GM12878 (cell line): ENCODE measurements at regions not wholly inside any gene's neighbourhood (a gene's known extent, or its start where the extent isn't known, plus 50 kb on each side); places are given as distances from the start of the nearest gene placed in this dataset.

Source experiments
- ATAC-seq: fragments of 200-7000 bp; cut with Tn5 transposase; 3 replicates; pipeline ENCODE4 v1.9.1; 2020; ENCODE audit warnings: mild to moderate bottlenecking, moderate library complexity
- BruUV-seq: library from RNA; stranded (reverse); fragments of 400-500 nt; replicated peaks from 2 replicates; lab custom pipeline; 2021; lab: Mats Ljungman, UMichigan
- CTCF ChIA-PET: fragments of 300-600 bp; sonication (Branson Sonifier 250); formaldehyde crosslinking; extraction: SDS; loops from one replicate; lab custom pipeline; 2021; ENCODE audit warnings: inconsistent platforms; lab: Yijun Ruan, JAX
- POLR2A ChIA-PET: fragments of 350-600 bp; formaldehyde crosslinking; extraction: SDS; loops from one replicate; lab custom pipeline; 2021; ENCODE audit warnings: inconsistent platforms; lab: Charles Lee
- RAD21 ChIA-PET: fragments of 300-600 bp; sonication (Branson Sonifier 250); formaldehyde crosslinking; loops from one replicate; lab custom pipeline; 2023; ENCODE audit warnings: antibody characterized with exemption; ENCODE audit not compliant: unreplicated experiment; lab: Charles Lee
- SMC1A ChIA-PET: fragments of 300-600 bp; sonication (Branson Sonifier 250); formaldehyde crosslinking; loops from one replicate; lab custom pipeline; 2023; ENCODE audit not compliant: unreplicated experiment, uncharacterized antibody; lab: Charles Lee
- DNase-seq: peaks from one replicate; pipeline ENCODE4 v3.0.0-alpha.2; 2011; ENCODE audit warnings: low read depth, low spot score
- FAIRE-seq: peaks from 3 replicates; lab custom pipeline; 2011; peaks lifted over from hg19 to GRCh38; lab: Jason Lieb, UNC
- H2AFZ ChIP-seq: 2 replicates; pipeline ENCODE4 v1.6.0; 2011; ENCODE audit warnings: low read depth, low read length, control low read depth; ENCODE audit not compliant: control insufficient read depth
- H3K27ac ChIP-seq: 2 replicates; pipeline ENCODE4 v1.5.1; 2011; ENCODE audit warnings: control low read depth; ENCODE audit not compliant: control insufficient read depth, insufficient read depth
- H3K27me3 ChIP-seq, 2 experiments: replicated peaks in 1 of 2; 2 replicates each; pipeline versions ENCODE4 v1.6.0 to v1.6.1; 2011; ENCODE audit warnings: low read length in 1 of 2; ENCODE audit not compliant: control insufficient read depth in 2 of 2, insufficient read depth in 2 of 2
- H3K36me3 ChIP-seq, 2 experiments: 2 replicates each; pipeline ENCODE4 v1.5.1; 2011; ENCODE audit warnings: low read length in 1 of 2; ENCODE audit not compliant: control insufficient read depth in 2 of 2, insufficient read depth in 2 of 2
- H3K4me1 ChIP-seq: 2 replicates; pipeline ENCODE4 v1.6.1; 2011; ENCODE audit warnings: mild to moderate bottlenecking, low read length, moderate library complexity, mixed read lengths; ENCODE audit not compliant: control insufficient read depth, insufficient read depth
- H3K4me2 ChIP-seq: 2 replicates; pipeline ENCODE4 v1.6.0; 2011; ENCODE audit warnings: control low read depth; ENCODE audit not compliant: control insufficient read depth, insufficient read depth
- H3K4me3 ChIP-seq: fragments of 200-600 bp; sonication (generic); 2 replicates; pipeline ENCODE4 v1.5.1; 2016
- H3K79me2 ChIP-seq: 2 replicates; pipeline ENCODE4 v1.6.0; 2011; ENCODE audit warnings: low read length; ENCODE audit not compliant: control insufficient read depth, insufficient read depth
- H3K9ac ChIP-seq: 2 replicates; pipeline ENCODE4 v1.8.0; 2011; ENCODE audit warnings: low read length, control low read depth, mixed read lengths; ENCODE audit not compliant: control insufficient read depth, insufficient read depth
- H3K9me3 ChIP-seq: replicated peaks from 3 replicates; pipeline ENCODE4 v1.5.1; 2011; ENCODE audit warnings: mild to moderate bottlenecking, low read length; ENCODE audit not compliant: control insufficient read depth, insufficient read depth
- H4K20me1 ChIP-seq: 2 replicates; pipeline ENCODE4 v1.6.0; 2011; ENCODE audit not compliant: control insufficient read depth, insufficient read depth
- BCL11A ChIP-seq: IDR thresholded peaks from 2 replicates; pipeline ENCODE4 v1.6.1; 2011; ENCODE audit warnings: low read depth, low read length
- CBX5 ChIP-seq: sonication (generic); IDR thresholded peaks from 2 replicates; pipeline ENCODE4 v1.6.1; 2016; ENCODE audit warnings: low read depth, moderate library complexity, mild to moderate bottlenecking, inconsistent platforms
- CEBPB ChIP-seq, 2 experiments: fragments of 150-350 bp in 1 of 2; IDR thresholded peaks; 2 replicates each; pipeline ENCODE4 v1.6.1; 2012 to 2014; ENCODE audit warnings: low read depth in 2 of 2, low read length in 2 of 2, borderline replicate concordance in 1 of 2, inconsistent platforms in 1 of 2
- FOS ChIP-seq: IDR thresholded peaks from 3 replicates; pipeline ENCODE4 v1.6.1; 2011; ENCODE audit warnings: borderline replicate concordance; ENCODE audit not compliant: insufficient read length; ENCODE audit errors: extremely low read depth
- GATAD2B ChIP-seq: fragments of 450-650 bp; conservative IDR thresholded peaks from 2 replicates; pipeline ENCODE4 v1.6.1; 2017; ENCODE audit warnings: low read depth, mild to moderate bottlenecking, moderate library complexity
- IRF4 ChIP-seq: IDR thresholded peaks from 2 replicates; pipeline ENCODE4 v1.6.1; 2011; ENCODE audit warnings: low read depth, low read length
- JUND ChIP-seq: IDR thresholded peaks from 2 replicates; pipeline ENCODE4 v1.6.1; 2012; ENCODE audit warnings: low read depth, mild to moderate bottlenecking, low read length, improper control_type of control experiment, moderate library complexity
- MEF2B ChIP-seq: fragments of 450-650 bp; IDR thresholded peaks from 2 replicates; pipeline ENCODE4 v1.6.1; 2018; ENCODE audit warnings: mild to moderate bottlenecking, moderate library complexity; ENCODE audit not compliant: partially characterized antibody, poor library complexity, severe bottlenecking
- MTA3 ChIP-seq: IDR thresholded peaks from 2 replicates; pipeline ENCODE4 v1.6.1; 2012; ENCODE audit warnings: low read length, inconsistent platforms, borderline replicate concordance
- MXI1 ChIP-seq: fragments of 150-350 bp; IDR thresholded peaks from 2 replicates; pipeline ENCODE4 v1.6.1; 2011; ENCODE audit warnings: low read depth, mild to moderate bottlenecking, inconsistent platforms, low read length, improper control_type of control experiment
- NBN ChIP-seq: fragments of 450-650 bp; IDR thresholded peaks from 2 replicates; pipeline ENCODE4 v1.6.1; 2016
- TAF1 ChIP-seq: IDR thresholded peaks from 2 replicates; pipeline ENCODE4 v1.6.1; 2011; ENCODE audit warnings: mild to moderate bottlenecking, low read depth, low read length, borderline replicate concordance
- TCF7 ChIP-seq: IDR thresholded peaks from 2 replicates; pipeline ENCODE4 v1.6.1; 2014; ENCODE audit warnings: antibody characterized with exemption, borderline replicate concordance
- YY1 ChIP-seq: IDR thresholded peaks from 2 replicates; pipeline ENCODE4 v1.6.1; 2011; ENCODE audit warnings: low read depth, mild to moderate bottlenecking, low read length
- ZBED1 ChIP-seq: IDR thresholded peaks from 2 replicates; pipeline ENCODE4 v1.6.1; 2016; ENCODE audit warnings: borderline replicate concordance
- ZNF274 ChIP-seq: IDR thresholded peaks from one replicate; pipeline ENCODE4 v1.8.0; 2011; ENCODE audit not compliant: insufficient read length, insufficient read depth
- ZSCAN29 ChIP-seq: fragments of 450-650 bp; IDR thresholded peaks from 2 replicates; pipeline ENCODE4 v1.6.1; 2017; ENCODE audit warnings: mild to moderate bottlenecking, moderate library complexity
- WGBS: methylation state at CpG from one replicate; pipeline ENCODE4 v1.1.6; 2016; ENCODE audit warnings: low lambda C conversion rate; ENCODE audit not compliant: insufficient replicate concordance, insufficient coverage; ENCODE audit errors: missing lambda C conversion rate; 5-methylcytosine and 5-hydroxymethylcytosine counted together
- in situ Hi-C: fragments of 300-500 bp; cut with MboI; formaldehyde crosslinking; loops from 9 replicates; pipeline ENCODE4 v1.14.3; 2018; ENCODE audit warnings: mixed read lengths
- intact Hi-C: fragments of 100-400 bp; cut with micrococcal nuclease; formaldehyde crosslinking; loops from one replicate; pipeline ENCODE4 v1.14.2; 2022; ENCODE audit not compliant: unreplicated experiment
- TF ChIP-seq, protein P1 (sequence below): IDR thresholded peaks from 2 replicates; pipeline ENCODE4 v1.6.1; 2012; ENCODE audit warnings: improper control_type of control experiment, low read depth, low read length; ENCODE audit not compliant: insufficient replicate concordance

DNA sequence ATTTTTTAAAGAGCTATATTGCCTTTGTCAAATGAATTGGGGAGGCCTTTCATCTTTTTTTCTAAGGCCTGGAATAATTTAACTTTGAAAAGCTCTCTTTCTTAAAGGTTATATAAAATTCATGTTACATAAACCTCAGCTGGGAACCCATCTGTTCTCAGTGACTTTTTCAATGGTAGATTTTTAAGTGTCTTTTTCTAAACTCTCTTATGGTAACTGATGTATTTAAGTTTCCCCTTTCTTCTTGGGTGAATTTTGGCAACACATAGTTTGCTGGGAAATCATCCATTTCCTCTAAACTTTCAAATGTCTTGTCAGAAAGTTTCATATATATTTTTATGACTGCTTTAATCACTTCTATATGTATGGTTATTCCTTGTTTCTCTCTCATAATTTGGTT is 362.2 kb upstream of the KLF6 start:
- H3K79me2 ChIP-seq: no peaks in the 10 kb centered on the region
- FAIRE-seq: no peak

DNA sequence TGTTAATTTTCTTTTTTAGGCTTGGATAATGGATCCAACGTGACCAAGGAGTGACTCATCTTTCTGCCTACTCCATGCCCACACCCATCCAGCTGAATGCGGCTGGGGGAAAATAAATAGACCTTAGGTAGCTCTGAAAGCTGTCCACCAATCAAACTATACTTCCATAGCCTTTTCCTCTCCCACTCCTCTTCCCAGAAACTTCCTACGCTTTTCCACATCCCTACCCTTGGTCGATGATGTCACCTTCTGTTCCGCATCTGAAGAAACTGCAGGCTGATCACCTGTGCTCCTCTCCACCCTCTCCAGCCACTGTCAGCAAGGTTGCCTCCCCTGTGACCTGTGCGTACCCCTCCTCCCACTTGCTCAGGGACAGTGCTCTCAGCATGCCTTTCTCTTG is 359.8 kb upstream of the KLF6 start:
- ATAC-seq (no peak), FAIRE-seq (no peak), DNase-seq (no peak)
- in situ Hi-C loops: no loop called here
- Histone ChIP-seq H3K9ac (no peak overlapping the region), H3K79me2 (no peaks in the 10 kb centered on the region), H4K20me1 (no peaks in the 10 kb centered on the region), H3K27me3 (no peaks in the 10 kb centered on the region; a peak in 2 of 4 replicates), H3K36me3 (no peaks in the 10 kb centered on the region), H3K4me1 (no peaks in the 10 kb centered on the region), H2AFZ (no peak overlapping the region), H3K9me3 (peaks cover 2% of the 10 kb centered on the region; the same call in 1 of the 3 replicates), H3K4me3 (no peak overlapping the region), H3K4me2 (no peak overlapping the region), H3K27ac (no peak overlapping the region)
- WGBS: 70% methylated on average over 6 of the region's 6 CpGs
- no TSS peak for BruUV-seq
- POLR2A ChIA-PET: no interaction called here
- SMC1A ChIA-PET: interaction anchor here (0.6 kb wide), 1 partner anchor 1378 kb away, joined by 3 read pairs; no protein-coding TSS in a partner anchor
- RAD21 ChIA-PET: no interaction called here
- intact Hi-C loops: no loop called here
- CTCF ChIA-PET: no interaction called here
- no peak for TF ChIP-seq IRF4
- TF ChIP-seq MTA3: no peak
- TF ChIP-seq CBX5: no peak
- TF ChIP-seq GATAD2B: no peak
- TF ChIP-seq MXI1: no peak
- no peak for TF ChIP-seq ZNF274
- no peak for TF ChIP-seq TCF7
- TF ChIP-seq YY1: no peak
- no peak for TF ChIP-seq BCL11A
- no peak for TF ChIP-seq FOS
- TF ChIP-seq MEF2B: no peak
- TF ChIP-seq, protein P1, sequence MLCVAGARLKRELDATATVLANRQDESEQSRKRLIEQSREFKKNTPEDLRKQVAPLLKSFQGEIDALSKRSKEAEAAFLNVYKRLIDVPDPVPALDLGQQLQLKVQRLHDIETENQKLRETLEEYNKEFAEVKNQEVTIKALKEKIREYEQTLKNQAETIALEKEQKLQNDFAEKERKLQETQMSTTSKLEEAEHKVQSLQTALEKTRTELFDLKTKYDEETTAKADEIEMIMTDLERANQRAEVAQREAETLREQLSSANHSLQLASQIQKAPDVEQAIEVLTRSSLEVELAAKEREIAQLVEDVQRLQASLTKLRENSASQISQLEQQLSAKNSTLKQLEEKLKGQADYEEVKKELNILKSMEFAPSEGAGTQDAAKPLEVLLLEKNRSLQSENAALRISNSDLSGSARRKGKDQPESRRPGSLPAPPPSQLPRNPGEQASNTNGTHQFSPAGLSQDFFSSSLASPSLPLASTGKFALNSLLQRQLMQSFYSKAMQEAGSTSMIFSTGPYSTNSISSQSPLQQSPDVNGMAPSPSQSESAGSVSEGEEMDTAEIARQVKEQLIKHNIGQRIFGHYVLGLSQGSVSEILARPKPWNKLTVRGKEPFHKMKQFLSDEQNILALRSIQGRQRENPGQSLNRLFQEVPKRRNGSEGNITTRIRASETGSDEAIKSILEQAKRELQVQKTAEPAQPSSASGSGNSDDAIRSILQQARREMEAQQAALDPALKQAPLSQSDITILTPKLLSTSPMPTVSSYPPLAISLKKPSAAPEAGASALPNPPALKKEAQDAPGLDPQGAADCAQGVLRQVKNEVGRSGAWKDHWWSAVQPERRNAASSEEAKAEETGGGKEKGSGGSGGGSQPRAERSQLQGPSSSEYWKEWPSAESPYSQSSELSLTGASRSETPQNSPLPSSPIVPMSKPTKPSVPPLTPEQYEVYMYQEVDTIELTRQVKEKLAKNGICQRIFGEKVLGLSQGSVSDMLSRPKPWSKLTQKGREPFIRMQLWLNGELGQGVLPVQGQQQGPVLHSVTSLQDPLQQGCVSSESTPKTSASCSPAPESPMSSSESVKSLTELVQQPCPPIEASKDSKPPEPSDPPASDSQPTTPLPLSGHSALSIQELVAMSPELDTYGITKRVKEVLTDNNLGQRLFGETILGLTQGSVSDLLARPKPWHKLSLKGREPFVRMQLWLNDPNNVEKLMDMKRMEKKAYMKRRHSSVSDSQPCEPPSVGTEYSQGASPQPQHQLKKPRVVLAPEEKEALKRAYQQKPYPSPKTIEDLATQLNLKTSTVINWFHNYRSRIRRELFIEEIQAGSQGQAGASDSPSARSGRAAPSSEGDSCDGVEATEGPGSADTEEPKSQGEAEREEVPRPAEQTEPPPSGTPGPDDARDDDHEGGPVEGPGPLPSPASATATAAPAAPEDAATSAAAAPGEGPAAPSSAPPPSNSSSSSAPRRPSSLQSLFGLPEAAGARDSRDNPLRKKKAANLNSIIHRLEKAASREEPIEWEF: no peak
- no peak for TF ChIP-seq NBN
- no peak for TF ChIP-seq CEBPB (IDR thresholded peaks at IDR 0.05; ENCODE audit: borderline replicate concordance in 1 of 2, low read depth in 2 of 2, low read length in 2 of 2)

More for the DNA sequence above, 362.2 kb upstream of the KLF6 start:
- no peak for TF ChIP-seq TAF1
- no peak for TF ChIP-seq ZBED1
- no peak for TF ChIP-seq ZSCAN29
- TF ChIP-seq JUND: no peak
- no TSS peak for BruUV-seq
- intact Hi-C loops (no loop called here), in situ Hi-C loops (no loop called here)
- ChIA-PET RAD21 (no interaction called here), POLR2A (no interaction called here), SMC1A (no interaction called here), CTCF (interaction anchor here (1.5 kb wide), 1 partner anchor 275 kb away, joined by 4 read pairs; no protein-coding TSS in a partner anchor)
- Histone ChIP-seq H3K4me2 (no peak overlapping the region), H3K27me3 (no peaks in the 10 kb centered on the region; a peak in 1 of 4 replicates), H4K20me1 (no peaks in the 10 kb centered on the region), H3K27ac (no peak overlapping the region), H3K9ac (no peak overlapping the region), H3K9me3 (no peaks in the 10 kb centered on the region; the same call in 2 of the 3 replicates), H3K4me3 (no peak overlapping the region), H3K4me1 (no peaks in the 10 kb centered on the region), H2AFZ (no peak overlapping the region), H3K36me3 (no peaks in the 10 kb centered on the region)
- ATAC-seq (no peak), DNase-seq (no peak)
